ENCODE measurements at regions not wholly inside any gene's neighbourhood (a gene's known extent, or its start where the extent isn't known, plus 50 kb on each side); places are given as distances from the start of the nearest gene placed in this dataset.
A peak's percentile ranks its signal among the peaks of the same experiment; 100 is the strongest.

DNA sequence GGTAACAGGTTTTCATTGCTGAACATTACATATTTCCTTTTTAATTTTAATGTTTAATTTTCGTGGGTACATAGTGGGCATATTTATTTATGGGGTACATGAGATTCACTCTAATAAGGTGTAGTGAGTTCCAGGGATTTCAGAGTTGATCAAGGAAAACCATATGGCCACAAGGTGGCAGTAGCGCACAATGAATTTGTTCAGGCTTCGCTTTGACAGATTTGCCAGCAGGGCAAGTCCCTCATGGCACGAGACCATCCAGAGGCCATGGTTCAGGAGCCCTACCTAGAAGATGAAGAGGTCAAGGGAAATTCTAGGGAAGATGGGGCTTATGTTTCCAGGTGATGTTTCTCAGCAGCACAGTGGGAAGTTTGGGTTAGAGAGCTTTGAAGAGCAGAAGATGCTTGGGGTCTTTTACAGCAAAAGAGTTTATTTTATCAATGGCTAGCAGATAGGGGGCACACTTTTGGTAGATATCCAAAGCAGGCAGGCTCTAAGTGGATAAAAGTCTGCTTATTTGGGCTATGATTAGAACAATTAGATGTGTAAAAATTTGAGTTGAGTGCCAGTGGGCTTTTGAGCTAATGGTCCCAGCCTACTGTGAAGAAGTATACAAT, 1004.4 kb downstream of the AACS start:
- TF ChIP-seq CTCF (IDR thresholded peaks at IDR 0.05) (peak in 11 of 12 donors; percentile 13 to 50 (median 39)), POLR2A (IDR thresholded peaks at IDR 0.05) (no peak)

All from heart left ventricle (tissue), 13 donors.